Stimulated activated CD4-positive, alpha-beta T cell treated with anti-CD3 and anti-CD28 coated beads, Interleukin-2, amount 100 ng/mL, for 4 hours (primary cell): ENCODE measurements at regions not wholly inside any gene's neighbourhood (a gene's known extent, or its start where the extent isn't known, plus 50 kb on each side); places are given as distances from the start of the nearest gene placed in this dataset.
"Not testable (repeated sequence)": the region's sequence is repeated elsewhere in the genome, so short reads cannot be mapped to it uniquely, and the experiment has no call there.

Experiments used
- DNase-seq: peaks from one replicate; pipeline ENCODE4 v3.0.0-alpha.2; 2020; ENCODE audit warnings: low read depth

- no peak for DNase-seq
Observed at GRCh38 chr7:121563177-121563576, 167.1 kb upstream of the FAM3C start.

- DNase-seq = no peak
Observed at GRCh38 chr7:121562259-121562658, 166.2 kb upstream of the FAM3C start.

GRCh38 chr7:121561717-121562116 is 165.6 kb upstream of the FAM3C start:
- DNase-seq = no peak

GRCh38 chr7:121560267-121560990 is 164.3 kb upstream of the FAM3C start:
- no peak for DNase-seq

GRCh38 chr7:121558288-121558687 is 162.2 kb upstream of the FAM3C start:
- DNase-seq = no peak

GRCh38 chr7:121557034-121557892 is 161.2 kb upstream of the FAM3C start:
- DNase-seq = no peak

GRCh38 chr7:121555558-121555957 is 159.4 kb upstream of the FAM3C start:
- DNase-seq = no peak

GRCh38 chr7:121547544-121548092 is 151.5 kb upstream of the FAM3C start:
- DNase-seq = no peak

- DNase-seq = no peak
Observed at GRCh38 chr7:121546632-121547543, 150.8 kb upstream of the FAM3C start.

- no peak for DNase-seq
Observed at GRCh38 chr7:121545418-121545817, 149.3 kb upstream of the FAM3C start.

- DNase-seq = no peak
Observed at GRCh38 chr7:121544726-121545125, 148.6 kb upstream of the FAM3C start.

GRCh38 chr7:121544238-121544637 is 148.1 kb upstream of the FAM3C start:
- no peak for DNase-seq

GRCh38 chr7:121541457-121541856 is 145.3 kb upstream of the FAM3C start:
- DNase-seq = no peak

GRCh38 chr7:121540138-121540537 is 144.0 kb upstream of the FAM3C start:
- DNase-seq = no peak

GRCh38 chr7:121537031-121537430 is 140.9 kb upstream of the FAM3C start:
- no peak for DNase-seq

- no peak for DNase-seq
Observed at GRCh38 chr7:121531175-121532070, 135.3 kb upstream of the FAM3C start.

- DNase-seq = peak; percentile 13
Observed at GRCh38 chr7:121530227-121531174, 134.4 kb upstream of the FAM3C start.

GRCh38 chr7:121529003-121529402 is 132.9 kb upstream of the FAM3C start:
- DNase-seq = no peak

GRCh38 chr7:121526210-121526609 is 130.1 kb upstream of the FAM3C start:
- not testable (repeated sequence) for DNase-seq
